Choroid plexus epithelial cell (primary cell): ENCODE measurements at regions not wholly inside any gene's neighbourhood (a gene's known extent, or its start where the extent isn't known, plus 50 kb on each side); places are given as distances from the start of the nearest gene placed in this dataset.

Source experiments
- DNase-seq: peaks from one replicate; pipeline ENCODE4 v3.0.0-alpha.2; 2010; ENCODE audit warnings: low read depth
- H3K4me3 ChIP-seq: 2 replicates; pipeline ENCODE4 v1.5.1; 2011; ENCODE audit warnings: low read depth, mild to moderate bottlenecking, control low read depth, low read length, moderate library complexity
- TF ChIP-seq, protein P1 (sequence below): conservative IDR thresholded peaks from 2 replicates; pipeline ENCODE4 v1.5.1; 2011; ENCODE audit warnings: low read depth, mild to moderate bottlenecking, control low read depth, inconsistent platforms, low read length, moderate library complexity

DNA sequence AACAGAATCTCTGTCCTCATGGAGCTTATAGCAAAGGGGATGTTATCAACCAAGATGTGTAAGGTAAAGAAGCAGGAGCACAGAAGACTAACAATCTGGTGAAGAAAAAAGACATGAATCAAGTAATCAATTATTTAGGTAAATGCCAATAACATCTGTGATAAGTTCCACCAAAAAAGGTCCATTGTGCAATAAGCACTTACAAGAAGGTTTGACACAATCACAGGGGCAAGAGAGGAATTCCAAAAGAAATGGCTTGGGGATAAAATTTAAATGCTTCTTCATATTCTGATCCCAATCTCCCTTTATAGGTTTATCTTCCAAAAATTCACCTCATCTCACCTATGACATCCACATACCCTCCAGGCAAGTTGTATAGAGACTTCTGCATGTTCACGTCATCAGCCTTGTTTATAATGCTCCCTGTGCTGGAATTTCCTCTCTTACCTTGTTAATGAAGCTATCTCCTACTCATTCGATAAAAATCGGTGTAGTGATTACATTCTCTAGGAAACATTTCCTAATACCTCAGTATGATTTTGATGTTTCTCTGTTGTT is 53.6 kb upstream of the DPT start:
- H3K4me3 ChIP-seq, result no peak overlapping the region
- TF ChIP-seq, protein P1, sequence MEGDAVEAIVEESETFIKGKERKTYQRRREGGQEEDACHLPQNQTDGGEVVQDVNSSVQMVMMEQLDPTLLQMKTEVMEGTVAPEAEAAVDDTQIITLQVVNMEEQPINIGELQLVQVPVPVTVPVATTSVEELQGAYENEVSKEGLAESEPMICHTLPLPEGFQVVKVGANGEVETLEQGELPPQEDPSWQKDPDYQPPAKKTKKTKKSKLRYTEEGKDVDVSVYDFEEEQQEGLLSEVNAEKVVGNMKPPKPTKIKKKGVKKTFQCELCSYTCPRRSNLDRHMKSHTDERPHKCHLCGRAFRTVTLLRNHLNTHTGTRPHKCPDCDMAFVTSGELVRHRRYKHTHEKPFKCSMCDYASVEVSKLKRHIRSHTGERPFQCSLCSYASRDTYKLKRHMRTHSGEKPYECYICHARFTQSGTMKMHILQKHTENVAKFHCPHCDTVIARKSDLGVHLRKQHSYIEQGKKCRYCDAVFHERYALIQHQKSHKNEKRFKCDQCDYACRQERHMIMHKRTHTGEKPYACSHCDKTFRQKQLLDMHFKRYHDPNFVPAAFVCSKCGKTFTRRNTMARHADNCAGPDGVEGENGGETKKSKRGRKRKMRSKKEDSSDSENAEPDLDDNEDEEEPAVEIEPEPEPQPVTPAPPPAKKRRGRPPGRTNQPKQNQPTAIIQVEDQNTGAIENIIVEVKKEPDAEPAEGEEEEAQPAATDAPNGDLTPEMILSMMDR, result no peak
- DNase-seq, result no peak

DNA sequence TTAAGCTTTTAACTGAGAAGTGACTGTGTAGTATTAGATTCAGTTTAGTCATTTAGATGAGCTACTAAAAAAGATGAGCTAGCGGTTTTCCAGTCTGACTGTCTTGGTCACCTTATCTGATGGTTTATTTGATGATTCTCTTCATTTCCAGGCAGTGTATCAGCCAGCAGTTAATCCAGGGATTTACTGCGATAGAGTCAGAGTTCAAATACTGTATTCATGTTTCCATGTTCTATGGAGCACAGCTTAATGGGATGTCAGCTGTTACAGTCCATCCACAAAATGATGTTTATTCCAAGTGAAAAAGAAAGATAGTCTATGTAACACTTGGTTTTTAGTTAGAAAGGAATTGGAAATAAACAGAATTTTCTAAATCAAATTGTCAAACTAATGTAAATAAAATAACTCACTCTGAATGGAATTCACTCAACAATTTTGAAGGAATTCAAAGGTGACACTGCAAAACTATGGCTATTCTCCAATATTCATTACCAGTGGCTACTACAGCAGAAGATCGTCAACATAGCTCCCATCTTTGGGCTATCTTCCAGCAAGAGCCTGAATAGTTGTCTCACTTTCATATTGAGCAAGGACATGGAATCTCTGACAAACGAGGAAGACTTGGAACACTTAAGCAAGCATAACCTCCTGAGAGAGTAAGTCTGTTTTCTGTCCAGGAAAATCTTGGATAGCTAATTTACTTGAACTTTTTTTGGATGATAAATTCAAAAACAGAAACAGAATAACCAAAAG is 54.6 kb upstream of the DPT start:
- TF ChIP-seq, protein P1, result no peak
- no peak overlapping the region for H3K4me3 ChIP-seq
- DNase-seq, result peak; percentile 7

DNA sequence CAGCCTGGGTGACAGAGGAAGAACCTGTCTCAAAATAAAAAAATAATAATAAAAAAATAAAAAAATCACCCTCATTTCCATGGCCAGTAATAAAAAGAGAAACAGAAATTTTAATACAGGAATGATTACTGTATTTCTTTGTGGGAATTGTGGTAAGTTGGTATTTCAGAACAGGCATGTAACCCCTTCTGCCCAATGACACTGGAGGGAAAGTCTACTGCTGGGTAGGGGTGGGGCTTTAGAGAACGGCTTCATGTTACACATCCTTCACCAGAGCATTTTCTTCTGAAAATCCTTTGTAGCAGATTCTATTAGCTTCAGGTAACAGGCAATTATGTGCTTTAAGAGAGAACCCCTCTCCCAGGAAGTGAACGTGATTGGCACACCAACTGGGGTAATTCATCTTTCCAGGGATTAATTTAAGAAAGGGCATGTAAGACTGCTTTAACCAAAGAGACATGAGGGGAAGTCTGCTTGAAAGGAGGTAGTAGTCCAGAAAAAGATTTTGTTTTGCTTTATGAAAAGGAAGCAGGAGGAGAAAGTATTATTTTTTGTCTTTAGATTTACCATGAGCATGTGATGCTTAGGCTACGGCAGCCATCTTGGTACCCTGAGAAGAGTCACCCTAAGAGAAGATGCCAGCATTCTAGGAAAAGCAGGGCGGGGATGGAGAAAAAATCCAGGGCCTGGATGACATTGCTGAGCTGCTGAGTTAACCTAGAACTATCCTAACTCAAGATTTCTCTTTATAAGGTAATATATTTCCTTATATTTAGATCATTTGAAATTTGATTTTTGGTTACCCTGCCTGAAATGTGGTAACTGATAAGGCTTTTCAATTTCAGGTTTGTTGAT is 57.7 kb upstream of the DPT start:
- TF ChIP-seq, protein P1, result no peak
- no peak overlapping the region for H3K4me3 ChIP-seq
- peak; percentile 9 for DNase-seq

DNA sequence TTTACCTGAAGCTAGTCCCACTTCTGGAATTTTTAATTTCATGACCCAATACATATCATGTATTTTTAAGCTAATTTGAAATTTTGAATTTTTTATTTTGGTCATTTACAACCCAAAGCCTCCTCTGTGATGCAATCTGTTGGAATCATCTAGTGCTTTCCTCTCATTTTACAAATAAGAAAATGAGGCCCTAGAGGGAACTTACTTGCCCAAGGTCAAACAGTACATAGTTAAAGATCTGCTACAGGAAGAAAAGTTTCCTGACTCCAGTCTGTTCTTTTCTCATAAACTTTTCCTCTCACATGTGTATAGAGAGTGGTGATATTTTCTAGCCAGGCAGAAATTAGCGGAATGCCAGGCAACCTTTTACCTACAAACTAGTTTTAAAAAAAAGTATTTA is 59.3 kb upstream of the DPT start:
- DNase-seq, result no peak
- TF ChIP-seq, protein P1, result no peak
- H3K4me3 ChIP-seq, result no peak overlapping the region

DNA sequence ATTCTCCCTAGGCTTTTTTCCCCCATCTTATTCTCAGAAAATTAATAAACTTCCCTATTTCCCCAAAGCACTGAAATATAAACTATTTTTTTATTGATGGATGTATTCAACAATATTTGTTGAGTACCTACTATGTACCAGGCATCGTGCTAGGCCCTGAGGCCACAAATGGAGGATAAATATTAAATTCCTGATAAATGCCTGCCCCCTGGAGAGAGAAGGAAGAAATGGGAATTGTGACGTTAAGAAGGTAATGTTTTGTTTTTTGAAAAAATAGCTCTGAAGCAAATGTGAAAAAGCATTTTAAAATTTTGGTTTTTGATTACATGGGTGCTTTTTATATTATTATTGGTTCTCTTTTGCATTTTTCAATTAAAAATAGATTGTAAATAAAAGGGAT is 60.5 kb upstream of the DPT start:
- TF ChIP-seq, protein P1, result no peak
- no peak overlapping the region for H3K4me3 ChIP-seq
- DNase-seq, result no peak

DNA sequence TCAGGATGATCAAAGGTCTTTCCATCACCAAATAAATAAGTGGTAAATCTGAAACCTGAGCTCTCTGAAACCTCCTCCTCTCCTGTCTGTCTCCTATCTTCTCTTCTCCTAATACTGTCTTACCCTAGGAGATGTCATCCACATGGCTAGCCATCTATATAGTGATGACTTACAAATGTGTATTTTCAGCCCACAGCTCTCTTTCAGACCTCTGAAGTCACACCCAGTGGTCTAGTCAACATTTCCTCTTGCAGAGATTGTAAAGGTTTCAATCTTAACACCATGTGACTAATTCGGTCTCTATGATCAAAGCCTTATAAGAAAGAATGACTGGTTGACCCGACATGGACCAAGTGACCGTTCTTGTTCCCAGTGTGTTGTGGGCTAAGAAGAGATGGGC is 63.1 kb upstream of the DPT start:
- no peak overlapping the region for H3K4me3 ChIP-seq
- DNase-seq, result no peak
- TF ChIP-seq, protein P1, result no peak
